ACC112 (cell line): ENCODE measurements at regions not wholly inside any gene's neighbourhood (a gene's known extent, or its start where the extent isn't known, plus 50 kb on each side); places are given as distances from the start of the nearest gene placed in this dataset.

Source experiments
- H2AFZ ChIP-seq: fragments of 200-600 bp; sonication (generic); one replicate; pipeline ENCODE4 v1.6.0; 2017; ENCODE audit warnings: antibody characterized with exemption, low read length; ENCODE audit not compliant: unreplicated experiment
- H3K27ac ChIP-seq: fragments of 200-600 bp; sonication (generic); 2 replicates; pipeline ENCODE4 v1.5.1; 2014; ENCODE audit warnings: low read depth, mild to moderate bottlenecking, antibody characterized with exemption, low read length, moderate library complexity
- H3K27me3 ChIP-seq: fragments of 200-600 bp; sonication (generic); 2 replicates; pipeline ENCODE4 v1.6.1; 2014; ENCODE audit warnings: mild to moderate bottlenecking, antibody characterized with exemption, low read length, moderate library complexity, mixed read lengths; ENCODE audit not compliant: insufficient read depth
- H3K36me3 ChIP-seq: fragments of 200-600 bp; sonication (generic); 2 replicates; pipeline ENCODE4 v1.6.1; 2016; ENCODE audit warnings: mild to moderate bottlenecking, antibody characterized with exemption, low read length, moderate library complexity, mixed read lengths; ENCODE audit not compliant: insufficient read depth
- H3K4me1 ChIP-seq: fragments of 200-600 bp; sonication (generic); one replicate; pipeline ENCODE4 v1.6.1; 2016; ENCODE audit warnings: low read length, mixed read lengths; ENCODE audit not compliant: insufficient read depth, unreplicated experiment, control insufficient read depth
- H3K4me3 ChIP-seq: fragments of 200-600 bp; sonication (generic); 2 replicates; pipeline ENCODE4 v1.5.1; 2014; ENCODE audit warnings: mild to moderate bottlenecking, low read depth, low read length
- H3K79me2 ChIP-seq: fragments of 200-600 bp; sonication (generic); one replicate; pipeline ENCODE4 v1.6.0; 2016; ENCODE audit warnings: low read length; ENCODE audit not compliant: control insufficient read depth, unreplicated experiment, insufficient read depth

- Histone ChIP-seq H3K79me2 (no peaks in the 10 kb centered on the region), H3K27me3 (no peaks in the 10 kb centered on the region), H3K36me3 (no peaks in the 10 kb centered on the region), H3K4me3 (no peak overlapping the region), H3K27ac (no peak overlapping the region), H3K4me1 (no peaks in the 10 kb centered on the region), H2AFZ (no peak overlapping the region)
Measured at GRCh38 chr4:135383356-135384288, 1182.0 kb upstream of the PABPC4L start.

- H3K79me2 ChIP-seq, result no peaks in the 10 kb centered on the region
- no peaks in the 10 kb centered on the region for H3K36me3 ChIP-seq
- no peak overlapping the region for H3K4me3 ChIP-seq
- no peaks in the 10 kb centered on the region for H3K27me3 ChIP-seq
- no peaks in the 10 kb centered on the region for H3K4me1 ChIP-seq
- H2AFZ ChIP-seq, result no peak overlapping the region
- H3K27ac ChIP-seq, result no peak overlapping the region
Measured at GRCh38 chr4:135382280-135382959, 1180.8 kb upstream of the PABPC4L start.

GRCh38 chr4:135372131-135372530 lies 1170.5 kb upstream of the PABPC4L start:
- no peaks in the 10 kb centered on the region for H3K79me2 ChIP-seq
- no peak overlapping the region for H3K4me3 ChIP-seq
- no peaks in the 10 kb centered on the region for H3K36me3 ChIP-seq
- H3K27ac ChIP-seq, result no peak overlapping the region
- no peaks in the 10 kb centered on the region for H3K4me1 ChIP-seq
- H2AFZ ChIP-seq, result no peak overlapping the region
- H3K27me3 ChIP-seq, result no peaks in the 10 kb centered on the region

- H3K4me1 ChIP-seq, result no peaks in the 10 kb centered on the region
- H3K36me3 ChIP-seq, result no peaks in the 10 kb centered on the region
- no peak overlapping the region for H3K4me3 ChIP-seq
- no peak overlapping the region for H3K27ac ChIP-seq
- no peaks in the 10 kb centered on the region for H3K27me3 ChIP-seq
- H3K79me2 ChIP-seq, result no peaks in the 10 kb centered on the region
- no peak overlapping the region for H2AFZ ChIP-seq
Measured at GRCh38 chr4:135371137-135371536, 1169.5 kb upstream of the PABPC4L start.

- no peak overlapping the region for H3K4me3 ChIP-seq
- H3K36me3 ChIP-seq, result no peaks in the 10 kb centered on the region
- peaks cover 9% of the 10 kb centered on the region for H3K4me1 ChIP-seq
- H2AFZ ChIP-seq, result no peak overlapping the region
- no peak overlapping the region for H3K27ac ChIP-seq
- H3K79me2 ChIP-seq, result no peaks in the 10 kb centered on the region
- no peaks in the 10 kb centered on the region for H3K27me3 ChIP-seq
Measured at GRCh38 chr4:135368831-135369230, 1167.2 kb upstream of the PABPC4L start.

- Histone ChIP-seq H2AFZ (no peak overlapping the region), H3K27ac (peak overlapping the region; percentile 51), H3K4me3 (no peak overlapping the region; the same call in 1 of the 2 replicates), H3K4me1 (peaks cover 9% of the 10 kb centered on the region), H3K36me3 (no peaks in the 10 kb centered on the region), H3K27me3 (no peaks in the 10 kb centered on the region), H3K79me2 (no peaks in the 10 kb centered on the region)
Measured at GRCh38 chr4:135365065-135365464, 1163.5 kb upstream of the PABPC4L start.

GRCh38 chr4:135359128-135359527 lies 1157.5 kb upstream of the PABPC4L start:
- H2AFZ ChIP-seq, result no peak overlapping the region

GRCh38 chr4:135357091-135357490 lies 1155.5 kb upstream of the PABPC4L start:
- no peaks in the 10 kb centered on the region for H3K79me2 ChIP-seq
- no peak overlapping the region for H3K4me3 ChIP-seq
- H2AFZ ChIP-seq, result no peak overlapping the region
- H3K4me1 ChIP-seq, result no peaks in the 10 kb centered on the region
- no peak overlapping the region for H3K27ac ChIP-seq
- H3K36me3 ChIP-seq, result no peaks in the 10 kb centered on the region
- H3K27me3 ChIP-seq, result no peaks in the 10 kb centered on the region

More at GRCh38 chr4:135359128-135359527, 1157.5 kb upstream of the PABPC4L start:
- Histone ChIP-seq H3K4me3 (no peak overlapping the region), H3K4me1 (no peaks in the 10 kb centered on the region), H3K27ac (no peak overlapping the region), H3K79me2 (no peaks in the 10 kb centered on the region), H3K36me3 (no peaks in the 10 kb centered on the region), H3K27me3 (no peaks in the 10 kb centered on the region)

- H2AFZ ChIP-seq, result no peak overlapping the region
- no peaks in the 10 kb centered on the region for H3K36me3 ChIP-seq
- H3K27me3 ChIP-seq, result no peaks in the 10 kb centered on the region
- H3K4me1 ChIP-seq, result no peaks in the 10 kb centered on the region
- no peak overlapping the region for H3K4me3 ChIP-seq
- H3K27ac ChIP-seq, result no peak overlapping the region
- no peaks in the 10 kb centered on the region for H3K79me2 ChIP-seq
Measured at GRCh38 chr4:135354876-135355275, 1153.3 kb upstream of the PABPC4L start.

- Histone ChIP-seq H2AFZ (no peak overlapping the region), H3K27ac (no peak overlapping the region), H3K4me1 (no peaks in the 10 kb centered on the region), H3K79me2 (no peaks in the 10 kb centered on the region), H3K27me3 (no peaks in the 10 kb centered on the region), H3K4me3 (no peak overlapping the region), H3K36me3 (no peaks in the 10 kb centered on the region)
Measured at GRCh38 chr4:135353008-135353407, 1151.4 kb upstream of the PABPC4L start.

- H3K27ac ChIP-seq, result no peak overlapping the region
Measured at GRCh38 chr4:135344492-135344891, 1142.9 kb upstream of the PABPC4L start.

More at GRCh38 chr4:135344492-135344891, 1142.9 kb upstream of the PABPC4L start:
- Histone ChIP-seq H3K4me1 (no peaks in the 10 kb centered on the region), H3K27me3 (no peaks in the 10 kb centered on the region), H2AFZ (no peak overlapping the region), H3K79me2 (no peaks in the 10 kb centered on the region), H3K36me3 (no peaks in the 10 kb centered on the region), H3K4me3 (no peak overlapping the region)
